ENCODE measurements at regions not wholly inside any gene's neighbourhood (a gene's known extent, or its start where the extent isn't known, plus 50 kb on each side); places are given as distances from the start of the nearest gene placed in this dataset.

- TF ChIP-seq CTCF (conservative IDR thresholded peaks at IDR 0.05; ENCODE audit: low read length) (no peak), EZH2phosphoT487 (IDR thresholded peaks at IDR 0.05; ENCODE audit: borderline replicate concordance) (no peak)
Measured at GRCh38 chr7:79512261-79512660, 58.8 kb upstream of the MAGI2 start.
